ENCODE measurements at regions not wholly inside any gene's neighbourhood (a gene's known extent, or its start where the extent isn't known, plus 50 kb on each side); places are given as distances from the start of the nearest gene placed in this dataset.

DNA sequence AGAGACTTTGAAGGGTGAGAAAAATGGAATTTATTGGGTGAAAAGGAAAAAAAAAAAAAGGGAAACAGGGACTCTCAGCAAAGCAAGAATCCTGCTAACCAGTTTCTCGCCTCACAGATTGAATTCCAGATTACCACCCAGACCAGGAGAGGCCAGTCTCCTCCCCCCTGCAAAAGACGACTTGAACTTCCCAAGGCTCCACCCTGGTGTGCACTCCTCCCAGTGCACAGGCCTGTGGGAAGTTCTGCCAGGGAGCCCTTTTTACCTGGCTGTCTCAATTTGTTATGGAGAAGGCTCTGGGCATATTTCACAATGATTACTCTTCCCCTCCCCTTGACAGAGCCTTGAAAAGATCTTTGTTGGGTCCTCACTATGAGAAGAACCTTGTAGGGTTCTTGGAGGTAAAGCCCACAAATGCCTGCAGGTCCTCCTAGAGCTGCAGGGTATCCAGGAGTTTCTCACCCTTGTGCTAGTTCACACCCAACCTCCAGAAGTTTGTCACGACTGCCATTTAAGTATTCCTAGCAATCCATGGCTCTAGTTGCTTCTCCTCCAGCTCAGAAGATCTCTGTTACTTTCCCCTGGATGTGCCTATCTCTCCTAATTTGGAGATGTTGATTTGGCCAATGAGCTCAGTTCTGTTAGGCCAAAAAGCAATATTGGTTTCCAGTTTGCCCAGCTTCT lies 229.8 kb upstream of the TMTC4 start:
- Mint-ChIP-seq H3K27ac (no peak overlapping the region), H3K9me3 (peaks cover 25% of the 10 kb centered on the region)
- intact Hi-C loops (cut with micrococcal nuclease) = no loop called here

GRCh38 chr13:100899720-100900316 lies 225.2 kb upstream of the TMTC4 start:
- Mint-ChIP-seq H3K9me3 (peaks cover 8% of the 10 kb centered on the region), H3K4me3 (no peak overlapping the region), H3K27me3 (no peaks in the 10 kb centered on the region), H3K4me1 (ENCODE audit: low read depth) (no peaks in the 10 kb centered on the region), H3K27ac (no peak overlapping the region), H3K36me3 (ENCODE audit: low read depth) (no peaks in the 10 kb centered on the region)
- intact Hi-C loops (cut with micrococcal nuclease) = no loop called here

More for the DNA sequence above, 229.8 kb upstream of the TMTC4 start:
- Mint-ChIP-seq H3K36me3 (ENCODE audit: low read depth) (no peaks in the 10 kb centered on the region), H3K4me1 (ENCODE audit: low read depth) (no peaks in the 10 kb centered on the region), H3K4me3 (no peak overlapping the region), H3K27me3 (no peaks in the 10 kb centered on the region)

DNA sequence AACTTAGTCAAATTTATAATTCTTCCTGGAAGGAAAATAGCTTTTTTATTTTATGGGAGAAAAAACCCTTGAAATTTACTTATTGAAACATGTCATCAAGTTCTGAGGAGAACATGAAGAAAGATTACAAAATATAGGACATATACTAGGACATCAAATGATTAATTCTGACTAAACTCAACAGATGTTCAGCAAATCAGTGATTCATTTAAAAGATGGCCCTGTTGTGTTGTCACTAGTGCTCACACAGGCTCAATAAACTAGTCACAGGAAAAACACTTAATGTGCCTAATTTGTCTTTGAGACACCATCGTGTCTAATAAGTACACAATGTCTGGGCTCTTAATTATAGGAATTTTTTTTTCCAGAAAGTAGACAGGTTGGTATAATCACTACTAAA lies 223.8 kb upstream of the TMTC4 start:
- Mint-ChIP-seq H3K4me1 (ENCODE audit: low read depth) (no peaks in the 10 kb centered on the region), H3K36me3 (ENCODE audit: low read depth) (no peaks in the 10 kb centered on the region), H3K27me3 (no peaks in the 10 kb centered on the region), H3K27ac (no peak overlapping the region), H3K9me3 (peaks cover under 1% of the 10 kb centered on the region), H3K4me3 (no peak overlapping the region)
- intact Hi-C loops (cut with micrococcal nuclease) = no loop called here

GRCh38 chr13:100895651-100896050 lies 221.1 kb upstream of the TMTC4 start:
- intact Hi-C loops (cut with micrococcal nuclease) = no loop called here
- Mint-ChIP-seq H3K4me1 (ENCODE audit: low read depth) (no peaks in the 10 kb centered on the region), H3K27ac (no peak overlapping the region), H3K9me3 (peaks cover 8% of the 10 kb centered on the region), H3K4me3 (no peak overlapping the region), H3K36me3 (ENCODE audit: low read depth) (no peaks in the 10 kb centered on the region), H3K27me3 (no peaks in the 10 kb centered on the region)

DNA sequence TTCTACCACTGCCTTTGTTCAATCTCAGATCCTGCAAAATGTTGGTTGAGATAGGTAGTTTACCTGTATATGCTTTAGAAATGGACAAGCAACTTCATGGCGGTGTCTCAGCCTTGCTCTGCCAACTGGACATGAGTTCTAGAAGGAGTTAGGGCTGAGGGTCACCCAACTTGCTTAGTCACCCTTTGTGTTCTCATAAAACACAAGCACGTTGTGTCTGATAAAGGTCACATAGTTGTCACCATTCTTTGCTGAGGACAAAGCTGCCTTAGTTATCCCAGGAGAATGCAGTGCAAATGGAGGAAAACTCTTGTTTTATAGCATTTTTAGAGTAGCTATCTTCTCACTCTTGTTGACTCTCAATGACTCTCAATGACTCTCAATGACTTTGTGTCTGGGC lies 218.4 kb upstream of the TMTC4 start:
- Mint-ChIP-seq H3K9me3 (peaks cover 18% of the 10 kb centered on the region), H3K27ac (no peak overlapping the region), H3K4me1 (ENCODE audit: low read depth) (no peaks in the 10 kb centered on the region), H3K36me3 (ENCODE audit: low read depth) (no peaks in the 10 kb centered on the region), H3K27me3 (no peaks in the 10 kb centered on the region), H3K4me3 (no peak overlapping the region)
- intact Hi-C loops (cut with micrococcal nuclease) = no loop called here

DNA sequence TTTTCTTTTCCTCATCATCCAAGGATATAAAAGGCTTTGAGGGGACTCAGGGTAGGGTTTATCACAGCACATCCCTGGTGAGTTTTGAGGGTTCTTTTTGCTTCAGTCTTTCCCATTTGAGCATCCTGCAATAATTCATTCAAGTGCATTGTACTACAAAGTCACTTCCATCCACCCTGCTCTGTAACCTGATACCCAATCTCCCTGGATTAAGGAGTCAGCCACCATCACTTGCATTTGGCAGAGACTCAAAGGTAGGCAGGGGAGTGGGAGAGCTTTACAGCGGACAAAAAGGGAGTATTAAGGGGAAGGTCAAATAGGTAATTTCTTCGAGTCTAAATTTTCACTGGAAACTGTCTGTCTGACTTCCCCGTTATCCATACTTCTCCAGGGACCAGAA lies 216.1 kb upstream of the TMTC4 start:
- Mint-ChIP-seq H3K36me3 (ENCODE audit: low read depth) (no peaks in the 10 kb centered on the region), H3K27ac (no peak overlapping the region), H3K9me3 (peaks cover 18% of the 10 kb centered on the region), H3K27me3 (no peaks in the 10 kb centered on the region), H3K4me3 (no peak overlapping the region), H3K4me1 (ENCODE audit: low read depth) (no peaks in the 10 kb centered on the region)
- intact Hi-C loops (cut with micrococcal nuclease) = no loop called here

GRCh38 chr13:100887729-100888151 lies 213.1 kb upstream of the TMTC4 start:
- Mint-ChIP-seq H3K27me3 (no peaks in the 10 kb centered on the region), H3K36me3 (ENCODE audit: low read depth) (no peaks in the 10 kb centered on the region), H3K9me3 (peaks cover 18% of the 10 kb centered on the region), H3K27ac (no peak overlapping the region), H3K4me1 (ENCODE audit: low read depth) (no peaks in the 10 kb centered on the region), H3K4me3 (no peak overlapping the region)
- intact Hi-C loops (cut with micrococcal nuclease) = no loop called here

DNA sequence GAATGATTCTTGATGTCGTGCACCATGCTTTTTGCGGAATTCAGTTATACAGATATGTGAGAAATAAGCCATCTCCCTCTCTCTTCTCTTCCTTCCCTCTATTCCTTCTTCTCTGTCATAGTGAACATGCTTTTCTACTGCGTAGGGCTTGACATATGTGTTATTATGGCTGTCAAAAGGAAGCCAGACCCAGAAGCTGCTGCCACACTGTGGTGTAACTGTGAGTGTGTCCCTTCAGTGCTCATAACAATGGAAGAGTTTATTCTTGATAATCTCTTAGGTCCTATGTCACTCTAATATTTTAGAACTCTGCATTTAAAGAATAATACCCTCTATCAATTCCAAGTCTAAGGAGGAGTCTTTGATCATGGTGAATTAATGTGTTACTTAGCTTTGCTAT lies 208.9 kb upstream of the TMTC4 start:
- Mint-ChIP-seq H3K4me3 (no peak overlapping the region), H3K27me3 (no peaks in the 10 kb centered on the region), H3K27ac (no peak overlapping the region), H3K4me1 (ENCODE audit: low read depth) (no peaks in the 10 kb centered on the region), H3K36me3 (ENCODE audit: low read depth) (no peaks in the 10 kb centered on the region), H3K9me3 (peaks cover 15% of the 10 kb centered on the region)
- intact Hi-C loops (cut with micrococcal nuclease) = no loop called here

GRCh38 chr13:100881291-100881864 lies 206.8 kb upstream of the TMTC4 start:
- H3K27me3 Mint-ChIP-seq = no peaks in the 10 kb centered on the region
- peaks cover 12% of the 10 kb centered on the region for H3K9me3 Mint-ChIP-seq
- no peak overlapping the region for H3K27ac Mint-ChIP-seq
- no peaks in the 10 kb centered on the region for H3K4me1 Mint-ChIP-seq (ENCODE audit: low read depth)
- no peaks in the 10 kb centered on the region for H3K36me3 Mint-ChIP-seq (ENCODE audit: low read depth)
- H3K4me3 Mint-ChIP-seq = no peak overlapping the region
- intact Hi-C loops (cut with micrococcal nuclease) = no loop called here

DNA sequence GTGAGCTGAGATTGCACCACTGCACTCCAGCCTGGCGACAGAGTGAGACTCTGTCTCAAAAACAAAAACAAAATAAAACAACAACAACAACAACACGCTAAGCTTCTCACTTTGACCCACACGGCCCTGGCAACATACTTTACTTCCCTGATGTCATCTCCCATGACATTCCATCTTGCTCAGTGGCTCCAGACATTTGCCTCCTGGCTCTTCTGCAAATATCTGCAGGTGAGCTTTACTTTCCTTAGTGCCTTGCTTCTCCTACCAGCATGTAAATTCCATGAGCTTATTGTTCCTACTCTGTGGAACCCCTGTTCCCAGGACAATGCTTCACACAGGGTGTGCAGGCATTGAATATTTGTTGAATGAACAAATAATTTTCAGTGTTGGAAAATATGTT lies 205.6 kb upstream of the TMTC4 start:
- H3K4me3 Mint-ChIP-seq = no peak overlapping the region
- no peak overlapping the region for H3K27ac Mint-ChIP-seq
- H3K9me3 Mint-ChIP-seq = peaks cover 19% of the 10 kb centered on the region
- intact Hi-C loops (cut with micrococcal nuclease) = no loop called here
- no peaks in the 10 kb centered on the region for H3K27me3 Mint-ChIP-seq
- H3K36me3 Mint-ChIP-seq (ENCODE audit: low read depth) = no peaks in the 10 kb centered on the region
- no peaks in the 10 kb centered on the region for H3K4me1 Mint-ChIP-seq (ENCODE audit: low read depth)

GRCh38 chr13:100879255-100879654 lies 204.7 kb upstream of the TMTC4 start:
- Mint-ChIP-seq H3K4me1 (ENCODE audit: low read depth) (no peaks in the 10 kb centered on the region), H3K4me3 (no peak overlapping the region), H3K36me3 (ENCODE audit: low read depth) (no peaks in the 10 kb centered on the region), H3K9me3 (peaks cover 19% of the 10 kb centered on the region), H3K27ac (no peak overlapping the region), H3K27me3 (no peaks in the 10 kb centered on the region)
- intact Hi-C loops (cut with micrococcal nuclease) = no loop called here

DNA sequence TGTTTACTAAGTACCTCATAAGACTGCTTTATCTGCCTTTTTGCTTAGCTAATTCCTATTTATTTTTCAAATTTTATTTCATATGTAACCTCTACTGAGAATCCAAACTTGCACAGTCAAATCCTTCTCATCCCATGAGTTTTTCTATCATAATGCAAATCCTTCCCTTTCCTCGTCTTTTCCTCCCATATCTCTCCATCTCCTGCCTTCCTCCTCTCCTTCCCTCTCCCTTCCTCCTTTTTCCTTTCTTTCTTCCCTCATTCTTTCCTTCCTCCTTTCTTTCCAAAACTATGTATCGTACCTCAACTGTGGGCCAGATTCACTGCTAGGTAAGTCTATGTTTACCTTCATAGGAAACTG lies 201.4 kb upstream of the TMTC4 start:
- peaks cover 35% of the 10 kb centered on the region for H3K9me3 Mint-ChIP-seq
- no peaks in the 10 kb centered on the region for H3K36me3 Mint-ChIP-seq (ENCODE audit: low read depth)
- H3K4me3 Mint-ChIP-seq = no peak overlapping the region
- no peak overlapping the region for H3K27ac Mint-ChIP-seq
- intact Hi-C loops (cut with micrococcal nuclease) = no loop called here
- no peaks in the 10 kb centered on the region for H3K27me3 Mint-ChIP-seq
- H3K4me1 Mint-ChIP-seq (ENCODE audit: low read depth) = no peaks in the 10 kb centered on the region

- no peaks in the 10 kb centered on the region for H3K36me3 Mint-ChIP-seq (ENCODE audit: low read depth)
- peaks cover 35% of the 10 kb centered on the region for H3K9me3 Mint-ChIP-seq
- no peaks in the 10 kb centered on the region for H3K27me3 Mint-ChIP-seq
- intact Hi-C loops (cut with micrococcal nuclease) = no loop called here
- no peak overlapping the region for H3K27ac Mint-ChIP-seq
- H3K4me1 Mint-ChIP-seq (ENCODE audit: low read depth) = no peaks in the 10 kb centered on the region
- H3K4me3 Mint-ChIP-seq = no peak overlapping the region
These were observed 200.9 kb upstream of the TMTC4 start for GRCh38 chr13:100875392-100876043.

DNA sequence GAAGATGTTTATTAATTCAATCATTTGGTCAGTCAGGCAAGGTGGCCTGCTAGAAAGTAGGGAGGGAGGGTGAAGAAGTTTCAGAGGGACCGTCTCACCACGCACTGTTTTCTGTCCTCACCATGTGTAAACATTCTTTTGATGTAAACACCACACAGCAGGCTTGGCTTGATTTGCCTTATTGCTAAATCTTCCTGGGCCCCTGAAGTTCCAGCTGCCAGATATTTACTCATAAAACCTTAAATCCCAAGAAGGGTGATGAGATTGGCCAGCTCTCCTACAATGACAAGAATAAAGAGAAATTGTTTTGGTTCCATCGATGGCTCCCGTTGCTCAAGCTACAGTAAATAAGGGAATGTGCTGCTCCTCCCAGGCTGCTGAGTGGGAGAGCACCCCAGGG lies 198.2 kb upstream of the TMTC4 start:
- Mint-ChIP-seq H3K27me3 (no peaks in the 10 kb centered on the region), H3K9me3 (peaks cover 42% of the 10 kb centered on the region), H3K4me3 (no peak overlapping the region), H3K36me3 (ENCODE audit: low read depth) (no peaks in the 10 kb centered on the region), H3K4me1 (ENCODE audit: low read depth) (no peaks in the 10 kb centered on the region), H3K27ac (no peak overlapping the region)
- intact Hi-C loops (cut with micrococcal nuclease) = no loop called here

Measured in dendritic cell treated with granulocyte-macrophage colony-stimulating factor and Interleukin-4, amounts not matched to agents 40 ng/mL and 50 ng/mL, for 4 days (primary cell).